GDM1 (cell line): ENCODE measurements at regions not wholly inside any gene's neighbourhood (a gene's known extent, or its start where the extent isn't known, plus 50 kb on each side); places are given as distances from the start of the nearest gene placed in this dataset.

Experiments used
- DNase-seq: peaks from one replicate; lab custom pipeline; 2025; lab: John Stamatoyannopoulos, UW

DNA sequence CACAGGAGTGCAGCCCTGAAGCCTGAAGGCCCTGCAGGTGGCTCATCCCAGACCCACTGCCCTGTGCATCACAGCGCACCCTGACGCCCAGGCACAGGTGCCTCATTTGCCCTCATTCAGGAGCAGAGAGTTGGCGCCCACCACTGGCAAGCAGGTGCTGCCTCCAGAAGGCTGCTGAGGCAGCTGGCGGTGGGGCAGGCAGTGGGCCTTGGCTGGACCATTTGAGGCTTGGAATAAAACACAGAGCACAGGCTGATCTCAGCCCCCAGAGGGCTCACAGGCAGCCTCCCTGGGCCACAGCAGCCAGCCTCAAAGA is 1151.9 kb downstream of the BRD1 start:
- no peak for DNase-seq

DNA sequence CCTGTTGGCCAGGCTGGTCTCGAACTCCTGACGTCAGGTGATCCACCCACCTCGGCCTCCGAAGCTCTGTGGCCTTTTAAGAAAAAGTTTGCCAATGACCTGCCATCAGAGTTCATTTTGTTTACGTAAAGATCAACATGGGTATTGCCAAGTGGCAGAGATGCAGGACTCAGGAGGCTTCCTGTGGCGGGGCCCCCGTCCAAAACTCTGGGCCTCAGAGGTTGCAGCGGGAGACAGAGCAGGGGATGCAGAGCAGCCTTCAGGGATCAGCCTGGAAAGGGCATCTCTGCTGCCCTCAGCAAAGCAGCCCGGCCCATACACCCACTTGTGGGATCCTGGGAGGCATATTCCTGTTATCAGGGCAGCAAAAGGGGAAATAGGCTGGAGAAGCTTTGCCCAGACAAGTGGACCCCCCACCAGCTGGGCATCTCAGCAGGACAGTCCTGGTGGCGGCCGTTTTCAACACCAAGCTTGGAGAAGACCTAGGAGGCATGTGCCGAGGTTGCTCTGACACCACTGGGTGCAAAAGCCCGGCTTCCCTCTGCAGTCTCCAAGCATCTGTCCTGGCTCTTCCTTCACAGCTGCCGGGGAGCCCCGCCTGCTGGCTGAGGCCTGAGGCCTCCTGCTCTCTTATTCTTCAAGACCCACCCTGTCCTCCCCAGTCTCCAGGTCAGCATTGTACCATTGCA is 1152.4 kb downstream of the BRD1 start:
- no peak for DNase-seq

DNA sequence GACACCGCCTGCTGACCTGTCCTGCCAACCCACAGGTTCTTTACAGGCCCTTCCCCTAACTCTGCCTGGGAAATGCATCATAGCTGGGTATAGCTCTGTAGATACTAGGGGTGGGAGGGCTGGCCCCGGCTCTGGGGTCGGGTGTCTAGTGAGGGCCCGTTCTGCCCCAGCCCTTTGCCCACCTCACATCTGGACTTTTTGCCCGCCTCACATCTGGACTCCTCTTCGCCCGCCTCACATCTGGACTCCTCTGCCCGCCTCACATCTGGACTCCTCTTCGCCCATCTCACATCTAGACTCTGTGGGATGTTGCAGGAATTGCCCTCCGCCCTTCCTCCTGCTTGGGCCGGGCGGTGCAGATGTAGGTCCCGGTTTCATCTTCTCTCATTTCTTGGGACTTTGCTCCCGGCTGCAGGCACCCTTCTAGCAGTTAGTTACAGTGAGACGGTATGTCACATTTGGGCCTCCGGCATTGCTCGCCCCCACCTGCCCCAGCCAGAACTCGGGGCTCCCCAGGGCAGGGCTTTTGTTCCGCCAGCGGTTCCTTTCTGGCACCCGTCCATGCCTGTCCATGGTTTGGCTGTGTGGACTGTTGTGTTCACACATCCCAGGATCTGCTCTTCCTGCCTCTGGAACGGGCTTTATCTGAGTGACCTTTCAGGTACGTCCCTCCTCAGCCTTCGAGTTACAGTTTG is 1153.7 kb downstream of the BRD1 start:
- no peak for DNase-seq

DNA sequence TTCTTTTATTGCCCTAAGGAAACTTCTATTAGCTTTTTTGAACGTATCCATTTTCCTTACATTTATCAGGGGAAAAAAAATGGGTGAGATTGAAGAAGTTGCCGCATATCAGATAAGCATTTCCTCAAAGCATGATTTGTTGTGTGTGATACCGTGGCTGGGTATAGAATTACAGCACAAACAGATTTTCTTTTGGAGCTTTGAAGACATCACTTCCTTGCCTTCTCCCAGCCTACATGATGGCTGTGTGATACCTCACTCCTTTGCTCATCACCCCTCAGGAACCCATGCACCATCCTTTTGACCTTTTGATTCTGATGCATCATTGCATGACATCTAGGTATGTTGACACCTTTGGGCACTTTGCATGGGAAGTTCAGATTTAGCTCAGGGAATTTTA is 1155.3 kb downstream of the BRD1 start:
- no peak for DNase-seq

DNA sequence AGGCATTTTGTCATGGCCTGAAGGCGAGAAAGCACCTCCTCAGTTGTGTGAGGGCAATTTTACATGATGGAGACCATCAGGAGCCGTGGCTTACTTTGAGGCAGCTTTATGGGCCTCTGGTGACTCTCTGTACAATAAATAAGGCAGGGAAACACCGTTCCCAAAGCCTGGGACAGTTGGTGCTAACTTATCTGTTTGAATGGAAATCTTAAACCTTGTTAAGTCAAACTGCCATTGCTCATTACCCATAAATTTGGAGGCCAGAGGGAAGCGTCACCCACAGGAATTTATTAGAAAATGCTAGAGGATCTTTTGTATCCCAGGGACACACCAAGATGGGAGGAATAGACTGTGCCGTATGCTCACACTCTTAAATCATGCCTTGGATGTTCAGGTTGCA is 1156.9 kb downstream of the BRD1 start:
- no peak for DNase-seq

DNA sequence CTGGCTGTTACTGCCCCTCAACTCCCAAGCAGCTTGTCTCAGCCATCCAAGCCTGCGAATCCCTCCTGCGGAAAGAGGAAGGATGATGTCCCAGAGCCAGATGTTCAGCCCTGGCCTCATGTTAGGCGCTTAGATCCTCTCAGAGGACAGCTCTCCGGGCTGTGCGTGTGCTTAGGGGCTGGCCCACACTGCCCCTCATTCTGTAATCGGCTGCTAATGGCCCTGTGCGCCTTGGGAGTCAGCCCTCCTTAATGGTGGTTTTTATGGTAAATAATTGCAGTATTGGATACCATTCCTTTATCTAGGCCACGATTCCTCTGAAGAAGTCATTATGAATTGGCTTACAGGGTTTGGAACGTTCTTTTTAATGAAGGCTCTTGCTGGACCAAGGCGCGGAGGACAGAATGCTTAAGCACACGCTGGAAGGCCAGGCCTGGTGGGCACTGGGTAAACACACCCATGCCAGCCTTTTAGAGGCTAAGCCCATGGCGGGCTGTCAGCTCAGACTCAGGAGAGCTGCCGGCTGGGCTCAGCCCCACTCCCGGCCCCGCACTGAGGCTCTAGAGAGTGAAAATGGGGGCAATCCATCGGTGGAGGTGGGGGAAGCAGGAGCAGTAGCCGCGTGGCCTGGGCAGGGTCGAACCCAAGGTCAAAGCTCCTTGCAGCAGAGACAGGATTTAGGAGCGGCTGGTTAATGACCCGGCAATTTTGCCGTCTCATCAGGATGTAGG is 1157.5 kb downstream of the BRD1 start:
- DNase-seq = no peak

DNA sequence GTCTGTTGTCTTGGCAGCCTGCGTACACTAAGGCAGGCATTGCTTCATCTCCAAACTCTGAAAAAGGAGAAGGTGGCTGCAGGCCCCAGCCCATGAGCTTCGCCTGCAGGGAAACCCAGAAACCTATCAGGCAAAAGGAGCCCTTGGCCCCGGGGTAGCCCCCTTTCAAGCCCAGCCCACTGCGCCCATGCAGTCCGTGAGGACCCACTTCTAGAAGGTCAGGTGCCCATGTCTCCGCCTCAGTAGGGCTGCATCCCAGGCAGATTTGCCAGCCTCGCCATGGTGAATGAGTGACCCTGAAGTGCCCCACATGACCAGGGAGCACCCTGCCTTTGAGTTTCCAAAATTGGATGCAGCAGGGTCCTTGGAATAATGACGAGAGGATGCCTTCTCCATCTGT is 1158.4 kb downstream of the BRD1 start:
- DNase-seq = no peak

DNA sequence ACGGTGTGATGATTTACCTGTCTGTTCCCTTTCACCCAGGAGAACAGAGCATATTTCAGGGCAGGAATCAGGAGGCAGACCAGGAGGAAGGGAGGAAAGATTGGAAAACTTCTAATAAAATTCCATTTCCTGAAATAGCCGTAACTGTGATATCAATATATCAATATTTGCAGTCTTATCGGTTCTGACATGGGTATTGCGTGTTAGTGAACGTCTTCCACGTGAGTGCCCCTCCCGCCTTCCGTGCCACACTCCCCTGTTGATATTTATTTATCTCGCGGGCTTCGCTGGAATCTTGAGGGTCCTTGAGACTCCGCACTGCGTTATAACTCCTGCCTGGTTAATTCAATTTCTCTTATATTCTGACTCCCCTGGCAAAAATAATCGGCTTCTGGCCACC is 1160.4 kb downstream of the BRD1 start:
- no peak for DNase-seq

DNA sequence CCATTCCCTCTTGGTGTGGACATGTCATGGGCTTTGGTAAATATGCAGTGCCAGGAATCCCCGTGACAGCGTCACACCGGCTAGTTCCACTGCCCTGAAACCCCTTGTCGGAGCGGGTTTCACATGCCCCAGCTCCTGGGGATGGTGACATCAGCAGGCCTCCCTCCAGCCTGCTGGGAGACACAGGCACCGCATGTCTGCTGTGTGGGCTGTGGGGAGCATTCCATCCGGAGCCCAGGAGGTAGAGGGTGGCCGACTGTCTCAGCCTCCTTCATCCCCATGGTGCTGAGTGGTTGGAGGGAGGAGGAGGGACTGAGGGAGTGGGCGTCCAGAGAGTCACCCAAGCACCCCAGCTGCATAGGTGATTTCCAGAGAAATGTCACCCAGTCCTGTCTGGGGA is 1161.1 kb downstream of the BRD1 start:
- DNase-seq = no peak

DNA sequence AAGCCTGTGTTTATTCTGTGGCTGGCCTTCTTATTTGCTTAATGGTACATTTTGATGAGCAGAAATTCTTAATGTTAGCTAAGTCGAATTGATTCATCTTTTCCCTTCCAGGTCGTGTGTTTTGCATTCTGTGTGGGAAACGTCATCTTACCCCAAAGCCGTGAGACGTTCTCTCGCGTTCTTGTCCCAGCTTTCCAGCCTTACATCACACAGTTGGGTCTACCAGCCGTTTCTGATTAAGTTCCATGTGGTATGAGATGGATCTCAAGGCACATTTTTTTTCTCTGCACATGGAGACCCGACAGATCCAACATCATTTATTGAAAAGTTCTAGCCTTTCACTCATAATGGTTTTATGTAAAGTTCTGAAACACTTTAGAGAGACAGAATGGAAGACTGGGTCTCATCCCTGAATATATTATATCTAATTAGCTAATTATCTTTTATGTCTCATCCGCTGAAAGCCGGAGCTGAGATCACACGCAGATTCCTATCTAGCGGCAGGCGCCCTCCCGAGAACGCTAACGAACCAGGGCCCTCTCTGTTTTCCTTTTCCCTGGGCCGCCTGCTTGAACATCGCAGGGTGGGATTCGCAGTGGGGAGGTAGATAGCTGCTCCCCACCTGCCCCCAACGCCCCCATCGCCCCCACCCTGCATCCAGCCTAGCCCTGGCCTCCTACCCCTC is 1162.2 kb downstream of the BRD1 start:
- DNase-seq = no peak

DNA sequence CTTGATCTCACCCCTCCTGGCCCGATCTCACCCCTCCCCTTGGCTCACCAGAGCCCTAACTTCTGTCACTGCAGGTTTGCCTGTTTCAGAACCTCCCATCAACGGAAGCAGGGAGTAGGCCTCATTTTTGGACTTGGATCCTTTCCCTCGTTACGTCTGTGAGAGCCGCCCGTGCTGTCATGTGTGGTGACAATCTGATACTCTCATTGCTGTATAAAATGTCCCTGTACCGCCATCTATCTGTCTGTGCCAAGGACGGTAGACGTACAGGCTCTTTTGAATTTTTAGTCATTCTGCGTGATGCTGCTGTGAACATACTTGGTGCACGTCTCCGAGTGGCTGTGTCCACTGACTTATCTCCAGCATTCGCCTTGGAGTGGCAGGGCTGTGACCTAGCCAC is 1163.1 kb downstream of the BRD1 start:
- no peak for DNase-seq

DNA sequence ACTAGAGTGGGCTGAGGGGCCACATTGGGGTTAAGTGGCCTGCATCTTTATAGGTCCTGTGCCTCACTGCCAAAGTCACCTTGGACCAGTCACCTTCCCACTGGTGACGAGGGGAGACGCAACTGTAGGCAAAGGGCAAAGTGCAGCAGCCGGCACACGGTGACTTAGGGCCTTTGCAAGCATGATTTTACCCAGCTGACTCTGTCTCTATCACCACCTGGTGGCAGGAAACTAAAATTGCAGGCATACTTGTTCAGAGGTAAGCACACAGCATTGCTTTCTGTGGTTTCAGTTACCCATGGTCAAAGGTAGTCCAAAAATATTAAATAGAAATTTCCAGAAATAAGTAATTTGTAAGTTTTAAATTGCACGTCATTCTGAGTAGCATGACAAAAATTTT is 1164.4 kb downstream of the BRD1 start:
- DNase-seq = no peak

DNA sequence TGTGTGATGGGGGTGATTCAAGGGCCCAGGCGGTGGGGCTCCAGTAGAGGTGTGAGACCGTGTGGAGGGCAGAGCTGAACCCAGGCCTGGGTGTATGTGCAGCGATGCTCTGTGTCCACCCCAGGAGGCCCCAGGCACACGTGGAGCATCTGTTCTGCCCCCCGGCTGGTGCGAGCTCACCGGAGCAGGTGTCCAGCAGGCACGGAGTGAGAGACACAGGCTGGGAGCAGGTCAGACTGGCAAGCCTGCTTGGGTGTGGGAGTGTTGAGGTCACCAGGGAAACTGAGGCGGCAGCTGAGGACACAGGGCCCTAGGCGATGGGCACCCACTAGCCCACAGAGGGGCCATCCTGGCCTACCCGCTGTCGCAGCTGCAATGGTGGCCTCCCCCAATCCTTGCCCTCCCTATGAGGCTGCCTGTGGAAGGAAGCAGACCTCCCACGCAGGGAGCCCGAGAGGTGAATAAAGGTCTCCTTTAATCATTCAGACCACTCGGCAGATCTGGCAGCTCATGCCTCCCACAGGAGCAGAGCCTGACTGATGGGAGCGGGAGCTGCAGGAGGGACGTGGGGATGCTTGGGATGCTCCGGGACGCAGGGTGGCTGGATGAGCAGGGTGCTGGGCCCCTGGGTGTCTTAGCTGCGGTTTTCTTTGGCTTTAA is 1165.1 kb downstream of the BRD1 start:
- no peak for DNase-seq

DNA sequence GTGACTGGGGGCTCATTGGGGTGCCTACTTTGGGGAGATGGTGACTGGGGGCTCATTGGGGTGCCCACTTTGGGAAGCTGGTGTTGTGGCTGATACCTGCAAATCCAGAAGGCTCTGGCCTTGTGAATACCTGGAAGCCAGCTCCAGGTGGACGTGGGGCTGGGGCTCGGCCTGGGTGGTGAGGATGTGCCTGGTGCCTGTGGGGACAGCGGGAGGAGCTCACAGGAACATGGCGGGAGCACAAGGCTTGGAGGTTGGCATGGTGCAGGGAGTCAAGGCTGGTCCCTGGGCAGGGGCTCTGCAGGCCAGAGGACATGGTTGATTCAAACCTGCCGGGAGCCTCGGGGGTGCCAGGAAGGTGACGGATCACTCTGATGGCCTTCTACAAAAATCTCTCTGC is 1165.7 kb downstream of the BRD1 start:
- DNase-seq = no peak

DNA sequence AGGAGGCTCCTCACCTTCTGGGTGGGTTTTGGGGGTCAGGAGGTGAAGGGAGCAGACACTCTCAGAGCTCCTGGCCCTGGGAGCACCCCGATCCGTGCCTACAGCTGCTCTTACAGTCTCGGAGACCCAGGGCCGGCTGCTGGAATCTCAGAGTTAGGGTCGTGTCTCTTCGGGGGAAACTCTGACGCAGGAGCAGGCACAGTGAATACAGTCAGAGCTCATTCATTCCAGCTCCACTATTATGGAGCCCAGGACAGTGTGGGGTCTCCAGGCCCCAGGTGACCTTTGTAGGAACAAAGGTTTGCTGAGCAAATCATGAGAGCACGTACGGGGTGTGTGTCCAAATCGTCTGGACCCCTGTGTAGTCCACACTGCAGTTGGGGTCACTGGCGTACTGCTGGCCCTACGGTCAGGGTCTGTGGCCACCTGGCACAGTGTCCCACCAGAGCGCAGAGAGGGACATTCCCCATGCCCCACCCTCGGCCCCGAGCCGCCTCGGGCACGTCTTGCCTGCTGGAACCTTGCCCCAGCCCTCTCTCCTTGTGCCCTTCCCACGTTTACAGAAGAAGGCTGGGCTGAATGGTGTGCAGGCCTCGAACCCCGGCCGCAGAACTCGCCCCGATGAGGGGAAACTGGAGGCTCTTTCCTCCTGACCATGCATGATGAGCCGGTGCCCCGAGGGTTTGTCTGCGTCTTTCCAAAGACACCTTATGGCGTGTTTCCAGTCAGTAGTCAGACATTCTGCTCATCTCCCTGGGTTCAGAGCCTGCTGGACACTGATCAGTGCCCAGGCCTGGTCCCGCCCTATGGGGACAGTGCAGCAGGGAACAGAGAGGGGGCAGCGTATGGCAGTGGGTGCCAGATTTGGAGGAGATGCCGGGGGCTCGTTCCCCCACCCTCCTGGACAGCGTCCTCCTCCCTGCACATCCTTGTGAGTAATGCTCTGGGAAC is 1166.6 kb downstream of the BRD1 start:
- DNase-seq = no peak

DNA sequence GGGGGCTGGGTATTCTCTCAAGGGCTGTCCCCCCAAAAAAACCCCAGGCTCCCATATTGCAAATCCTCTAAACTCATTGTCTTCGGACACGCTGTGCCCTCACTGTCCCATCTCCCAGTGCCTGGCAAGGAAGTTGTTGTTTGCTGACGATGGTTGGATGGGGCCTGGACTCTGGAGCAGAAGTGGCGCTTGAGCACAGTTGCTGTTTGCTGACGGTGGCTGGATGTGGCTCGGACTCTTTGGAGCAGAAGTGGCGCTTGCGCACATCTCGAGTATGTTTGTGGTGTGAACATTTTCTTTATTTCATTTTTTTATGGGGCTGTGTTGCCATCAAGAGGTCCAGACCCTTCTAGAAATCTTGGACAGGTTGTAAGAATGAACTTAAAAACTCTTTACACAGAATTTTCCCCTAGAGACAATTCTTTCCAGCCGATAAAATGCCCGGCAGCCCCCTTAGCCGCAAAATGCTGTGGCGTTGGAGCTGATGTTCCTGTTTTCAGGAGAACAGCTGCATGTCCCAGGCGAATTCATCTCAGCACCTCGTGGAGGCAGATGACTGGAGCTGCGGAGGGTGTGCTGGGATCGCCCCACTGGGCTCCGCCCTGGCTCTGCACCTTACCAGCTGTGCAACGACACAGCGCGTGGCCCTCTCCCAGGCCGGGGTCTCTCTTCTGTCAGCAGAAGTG is 1167.4 kb downstream of the BRD1 start:
- DNase-seq = no peak

DNA sequence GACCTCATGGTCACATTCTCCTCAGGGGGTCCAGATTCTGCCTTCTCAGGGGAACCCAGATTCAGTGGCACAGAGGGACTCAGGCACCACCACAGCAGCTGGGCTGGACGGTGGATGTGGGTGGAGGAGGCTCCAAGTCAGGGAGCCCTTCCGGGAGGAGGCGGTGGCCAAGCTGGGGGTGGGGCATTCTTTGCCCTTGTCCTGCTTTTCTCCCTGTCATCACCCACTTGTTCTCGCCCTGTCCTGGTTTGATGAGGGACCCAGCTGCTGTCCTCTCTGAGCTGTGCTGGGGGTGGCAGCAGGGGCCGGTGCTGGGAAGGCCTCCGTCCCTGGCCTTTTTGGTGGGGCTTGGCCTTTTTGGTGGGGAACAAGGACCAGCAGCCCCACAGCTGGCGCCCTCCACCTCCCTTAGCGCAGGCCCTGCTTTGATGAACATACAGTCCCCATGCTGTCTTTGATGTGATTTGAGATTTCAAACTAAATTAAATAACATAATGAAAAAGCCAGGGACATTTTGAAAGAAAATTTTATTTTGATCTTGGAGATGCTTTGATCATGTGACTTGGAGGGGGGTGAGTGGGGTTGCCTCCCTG is 1168.2 kb downstream of the BRD1 start:
- DNase-seq = no peak

DNA sequence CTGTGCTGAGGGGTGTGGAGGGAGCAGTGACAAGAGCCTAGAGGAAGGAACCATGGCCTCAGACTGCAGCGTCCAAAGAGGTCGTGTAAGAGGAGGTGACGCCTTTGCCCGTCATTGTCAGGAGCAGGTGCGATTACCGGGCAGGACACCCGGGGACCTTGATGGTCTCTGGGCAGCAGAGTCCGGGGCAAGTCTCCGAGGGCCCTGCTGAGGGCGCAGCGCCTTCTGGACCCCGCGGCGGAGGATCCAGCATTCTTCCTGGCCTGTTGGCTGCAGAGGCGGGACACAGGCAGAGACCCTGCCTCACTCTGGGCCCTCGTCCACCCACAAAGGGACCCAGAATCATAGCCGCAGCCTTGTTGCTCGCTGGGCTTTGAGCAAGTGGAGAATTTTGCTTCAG is 1168.8 kb downstream of the BRD1 start:
- no peak for DNase-seq

DNA sequence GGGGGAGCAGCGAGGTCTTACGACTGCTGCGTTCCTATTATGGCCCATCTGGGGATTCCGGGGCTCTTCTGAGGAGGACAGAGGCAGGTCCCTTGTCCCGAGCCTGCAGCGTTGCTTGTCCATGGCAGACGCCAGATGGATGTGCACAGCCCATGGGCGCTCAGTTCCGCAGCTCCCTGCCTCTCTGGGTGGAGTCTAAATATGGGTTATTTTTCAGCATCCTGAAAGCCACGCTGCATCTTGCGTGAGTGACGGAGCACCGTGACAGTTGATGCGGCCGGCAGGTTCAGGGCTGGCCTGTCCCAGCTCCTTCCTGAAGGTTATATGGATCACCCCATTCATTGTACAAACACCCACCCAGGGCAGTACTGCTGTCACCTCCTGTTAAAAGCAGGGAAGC is 1169.4 kb downstream of the BRD1 start:
- no peak for DNase-seq

DNA sequence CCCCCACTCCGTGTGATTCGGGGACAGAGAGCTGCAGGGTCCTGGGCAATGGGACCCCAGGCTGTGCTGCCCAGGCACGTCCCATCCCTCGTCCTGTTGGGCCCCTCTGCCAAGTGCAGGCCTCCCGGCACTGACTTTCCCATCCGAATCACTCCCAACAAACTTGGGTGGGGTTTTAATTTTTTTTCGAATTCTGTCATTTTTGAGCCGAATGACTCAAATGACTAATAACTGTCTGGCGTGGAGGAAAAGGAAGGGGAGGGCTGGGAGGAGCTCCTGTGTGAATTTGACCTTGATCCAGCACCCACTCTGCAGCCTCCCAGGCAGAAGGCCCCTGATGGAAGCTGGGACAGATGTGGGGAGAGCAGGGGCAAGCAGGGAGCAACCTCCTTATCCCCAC is 1173.2 kb downstream of the BRD1 start:
- no peak for DNase-seq
